BLaER1 (cell line): ENCODE measurements at regions not wholly inside any gene's neighbourhood (a gene's known extent, or its start where the extent isn't known, plus 50 kb on each side); places are given as distances from the start of the nearest gene placed in this dataset.

Experiments
- H3K27ac ChIP-seq: shearing (Covaris generic); formaldehyde crosslinking; 2 replicates; pipeline ENCODE4 v1.8.1; 2022
- H3K27me3 ChIP-seq: shearing (Covaris generic); formaldehyde crosslinking; 2 replicates; pipeline ENCODE4 v1.8.1; 2022
- H3K36me3 ChIP-seq: shearing (Covaris generic); formaldehyde crosslinking; 2 replicates; pipeline ENCODE4 v1.8.1; 2022
- H3K4me1 ChIP-seq: shearing (Covaris generic); formaldehyde crosslinking; 2 replicates; pipeline ENCODE4 v1.8.1; 2022
- H3K4me2 ChIP-seq: shearing (Covaris generic); formaldehyde crosslinking; 2 replicates; pipeline ENCODE4 v1.8.1; 2022
- H3K4me3 ChIP-seq: shearing (Covaris generic); formaldehyde crosslinking; 2 replicates; pipeline ENCODE4 v1.8.1; 2022
- H3K9ac ChIP-seq: shearing (Covaris generic); formaldehyde crosslinking; 2 replicates; pipeline ENCODE4 v1.8.1; 2022
- H3K9me3 ChIP-seq: shearing (Covaris generic); formaldehyde crosslinking; 2 replicates; pipeline ENCODE4 v1.8.1; 2022
- H4K20me1 ChIP-seq: shearing (Covaris generic); formaldehyde crosslinking; 2 replicates; pipeline ENCODE4 v1.8.1; 2022
- Cebpa-rat ChIP-seq: shearing (Covaris generic); IDR thresholded peaks from 2 replicates; pipeline ENCODE4 v1.8.1; 2022

GRCh38 chr4:183391204-183391603 lies 53.2 kb upstream of the CDKN2AIP start:
- H3K4me1 ChIP-seq = peaks cover 10% of the 10 kb centered on the region
- H3K27ac ChIP-seq = no peak overlapping the region
- H3K27me3 ChIP-seq = no peaks in the 10 kb centered on the region
- TF ChIP-seq Cebpa-rat = no peak
- H3K9ac ChIP-seq = no peak overlapping the region
- H3K9me3 ChIP-seq = 0 out of 2 replicates have a peak, but pooled peaks cover under 1% of the 10 kb centered on the region
- H3K36me3 ChIP-seq = no peaks in the 10 kb centered on the region
- no peak overlapping the region for H3K4me2 ChIP-seq
- H3K4me3 ChIP-seq = no peak overlapping the region
- no peaks in the 10 kb centered on the region for H4K20me1 ChIP-seq

- H3K27ac ChIP-seq = no peak overlapping the region
- TF ChIP-seq Cebpa-rat = no peak
- no peak overlapping the region for H3K4me2 ChIP-seq
- no peaks in the 10 kb centered on the region for H3K27me3 ChIP-seq
- H3K4me3 ChIP-seq = no peak overlapping the region
- H3K36me3 ChIP-seq = no peaks in the 10 kb centered on the region
- no peaks in the 10 kb centered on the region for H3K9me3 ChIP-seq
- H4K20me1 ChIP-seq = no peaks in the 10 kb centered on the region
- H3K4me1 ChIP-seq = peaks cover 19% of the 10 kb centered on the region
- no peak overlapping the region for H3K9ac ChIP-seq
These were observed 52.1 kb upstream of the CDKN2AIP start for GRCh38 chr4:183392377-183392776.

GRCh38 chr4:183393446-183393845 lies 51.0 kb upstream of the CDKN2AIP start:
- Histone ChIP-seq H3K9ac (no peak overlapping the region), H3K27me3 (no peaks in the 10 kb centered on the region), H3K4me1 (peaks cover 29% of the 10 kb centered on the region), H3K9me3 (no peaks in the 10 kb centered on the region), H3K4me2 (no peak overlapping the region), H3K36me3 (no peaks in the 10 kb centered on the region), H3K27ac (no peak overlapping the region), H4K20me1 (no peaks in the 10 kb centered on the region), H3K4me3 (no peak overlapping the region)
- no peak for TF ChIP-seq Cebpa-rat

- Histone ChIP-seq H4K20me1 (no peaks in the 10 kb centered on the region), H3K27ac (no peak overlapping the region), H3K4me2 (no peak overlapping the region), H3K27me3 (no peaks in the 10 kb centered on the region), H3K4me3 (no peak overlapping the region), H3K36me3 (no peaks in the 10 kb centered on the region), H3K9ac (no peak overlapping the region), H3K4me1 (peaks cover 38% of the 10 kb centered on the region), H3K9me3 (no peaks in the 10 kb centered on the region)
- no peak for TF ChIP-seq Cebpa-rat
These were observed 50.1 kb upstream of the CDKN2AIP start for GRCh38 chr4:183394166-183394951.
